HG03045 (cell line): ENCODE measurements at regions not wholly inside any gene's neighbourhood (a gene's known extent, or its start where the extent isn't known, plus 50 kb on each side); places are given as distances from the start of the nearest gene placed in this dataset.
"Not testable (repeated sequence)": the region's sequence is repeated elsewhere in the genome, so short reads cannot be mapped to it uniquely, and the experiment has no call there.

Experiments used
- ATAC-seq: cut with Tn5 transposase; IDR thresholded peaks from one replicate; pipeline ENCODE4 v1.9.1; 2021; ENCODE audit warnings: mild to moderate bottlenecking, moderate library complexity; ENCODE audit not compliant: unreplicated experiment

- ATAC-seq, result no peak
Measured at GRCh38 chr21:14903172-14903865, 161.5 kb downstream of the NRIP1 start.

- peak; percentile 60 for ATAC-seq
Measured at GRCh38 chr21:14901482-14901958, 163.3 kb downstream of the NRIP1 start.

- no peak for ATAC-seq
Measured at GRCh38 chr21:14900611-14901010, 164.2 kb downstream of the NRIP1 start.

- no peak for ATAC-seq
Measured at GRCh38 chr21:14900058-14900457, 164.7 kb downstream of the NRIP1 start.

GRCh38 chr21:14895792-14896191 lies 169.0 kb downstream of the NRIP1 start:
- no peak for ATAC-seq

GRCh38 chr21:14890141-14890540 lies 174.7 kb downstream of the NRIP1 start:
- no peak for ATAC-seq

GRCh38 chr21:14889080-14889810 lies 175.6 kb downstream of the NRIP1 start:
- no peak for ATAC-seq

- ATAC-seq, result no peak
Measured at GRCh38 chr21:14888202-14888601, 176.6 kb downstream of the NRIP1 start.

GRCh38 chr21:14886001-14886400 lies 178.8 kb downstream of the NRIP1 start:
- no peak for ATAC-seq

- no peak for ATAC-seq
Measured at GRCh38 chr21:14883351-14883750, 181.4 kb downstream of the NRIP1 start.

- ATAC-seq, result not testable (repeated sequence)
Measured at GRCh38 chr21:14882545-14882944, 182.3 kb downstream of the NRIP1 start.

GRCh38 chr21:14881863-14882499 lies 182.8 kb downstream of the NRIP1 start:
- no peak for ATAC-seq

GRCh38 chr21:14880922-14881321 lies 183.9 kb downstream of the NRIP1 start:
- no peak for ATAC-seq

- no peak for ATAC-seq
Measured at GRCh38 chr21:14879458-14879857, 185.3 kb downstream of the NRIP1 start.

- ATAC-seq, result no peak
Measured at GRCh38 chr21:14878971-14879370, 185.8 kb downstream of the NRIP1 start.

GRCh38 chr21:14877581-14878228 lies 187.1 kb downstream of the NRIP1 start:
- ATAC-seq, result no peak

GRCh38 chr21:14876524-14876840 lies 188.3 kb downstream of the NRIP1 start:
- ATAC-seq, result no peak

GRCh38 chr21:14875704-14876523 lies 188.9 kb downstream of the NRIP1 start:
- peak; percentile 69 for ATAC-seq

GRCh38 chr21:14875186-14875585 lies 189.6 kb downstream of the NRIP1 start:
- ATAC-seq, result no peak

GRCh38 chr21:14874379-14874778 lies 190.4 kb downstream of the NRIP1 start:
- ATAC-seq, result no peak

- ATAC-seq, result no peak
Measured at GRCh38 chr21:14871861-14872260, 192.9 kb downstream of the NRIP1 start.
